Stimulated activated CD4-positive, alpha-beta T cell treated with anti-CD3 and anti-CD28 coated beads, Interleukin-15, amount 100 ng/mL, for 1 hour (primary cell): ENCODE measurements at regions not wholly inside any gene's neighbourhood (a gene's known extent, or its start where the extent isn't known, plus 50 kb on each side); places are given as distances from the start of the nearest gene placed in this dataset.

Experiments used
- DNase-seq, 2 donors: peaks; one replicate each; pipeline ENCODE4 v3.0.0-alpha.2; 2020; ENCODE audit warnings: low read depth in 1 of 2, low spot score in 1 of 2

DNA sequence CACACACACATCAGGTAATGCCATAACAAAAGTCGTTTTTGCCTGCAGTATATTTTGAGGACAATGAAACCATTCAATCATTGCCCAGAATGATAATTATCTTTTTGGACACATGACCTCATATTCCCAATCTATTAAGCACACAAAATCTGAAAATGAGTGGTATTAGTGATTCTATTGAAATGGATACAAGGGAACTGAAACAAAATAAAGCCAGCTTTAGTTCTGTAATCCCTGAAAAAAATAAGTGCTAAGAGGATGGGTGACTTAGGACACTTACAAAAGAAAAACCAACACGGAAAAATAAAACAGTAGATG lies 128.3 kb upstream of the MAF start:
- DNase-seq = no peak

DNA sequence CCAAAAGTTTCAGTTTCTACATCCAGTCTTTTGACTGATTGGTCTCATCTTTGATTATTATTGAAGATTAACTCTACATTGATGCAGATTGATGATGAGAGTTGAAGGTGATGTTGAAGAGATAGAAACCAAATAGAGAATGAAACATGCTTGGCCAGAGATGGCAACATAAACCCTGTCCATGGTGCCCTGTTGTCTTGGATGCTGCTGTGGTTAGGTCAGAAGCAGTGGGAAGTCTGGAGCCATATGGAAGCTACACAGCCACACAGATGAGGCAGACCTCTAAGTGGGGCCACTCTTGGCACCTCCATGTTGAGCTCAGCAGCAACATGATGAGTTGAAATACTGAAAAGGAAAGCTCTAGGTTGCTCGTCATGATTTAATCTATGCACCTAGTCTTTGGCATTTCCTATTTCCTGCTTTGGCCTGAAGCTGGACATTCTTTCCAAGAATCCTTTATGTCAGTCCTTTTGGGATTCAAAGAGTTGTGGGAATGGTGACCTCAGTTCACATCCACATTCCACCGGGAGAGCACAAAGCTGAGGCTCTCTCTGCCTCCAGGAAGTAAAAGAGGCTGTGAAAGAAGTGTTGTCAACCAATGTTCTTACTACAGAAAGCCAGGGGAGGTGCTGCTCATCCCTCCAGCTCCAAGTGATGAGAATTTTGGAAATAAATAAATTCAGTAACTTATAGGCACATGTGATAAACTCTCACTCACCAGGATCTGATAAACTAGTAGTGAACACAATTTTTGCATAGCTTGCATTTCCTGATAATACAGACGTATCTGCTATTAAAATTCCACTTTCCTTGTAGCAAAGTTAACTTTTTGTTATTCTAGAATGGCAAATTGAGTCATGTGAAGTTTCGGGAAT lies 127.7 kb upstream of the MAF start:
- no peak for DNase-seq

DNA sequence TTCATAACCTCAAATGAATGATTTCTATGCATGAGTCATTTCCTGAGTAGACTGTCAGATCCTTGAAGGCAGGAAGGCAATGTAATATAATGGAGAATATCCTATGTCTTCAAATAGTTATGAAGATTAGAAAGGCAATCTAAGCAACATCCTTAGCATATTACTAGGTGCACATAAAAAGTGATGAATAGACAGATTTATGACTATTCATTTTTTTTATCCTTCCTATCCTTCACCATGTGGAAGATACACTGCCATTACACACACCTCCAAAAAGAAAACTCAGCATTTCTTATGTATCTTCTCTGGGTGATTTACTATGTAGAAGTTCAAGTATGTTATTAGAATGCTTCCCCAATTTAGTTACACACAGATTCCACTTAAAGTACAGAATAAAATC lies 126.4 kb upstream of the MAF start:
- DNase-seq = no peak

DNA sequence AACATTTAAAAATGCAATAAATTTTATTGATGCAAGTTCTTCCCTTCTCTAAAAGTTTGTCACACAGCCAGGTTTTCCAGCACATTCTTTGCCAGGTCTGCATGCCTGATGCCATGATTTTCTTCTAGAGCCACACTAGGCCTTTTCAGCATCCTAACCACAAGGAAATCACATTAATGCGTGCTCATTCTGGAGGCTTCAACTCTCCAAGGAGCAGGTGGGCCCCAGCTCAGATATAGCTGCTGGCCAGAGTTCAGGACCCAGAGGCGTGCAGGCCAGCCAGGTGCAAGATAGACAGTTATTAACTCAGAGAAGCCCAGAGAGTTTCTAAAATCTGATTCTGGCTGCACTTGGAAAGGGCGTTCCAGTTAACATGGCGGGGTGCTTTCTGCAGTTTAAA lies 124.5 kb upstream of the MAF start:
- no peak for DNase-seq

DNA sequence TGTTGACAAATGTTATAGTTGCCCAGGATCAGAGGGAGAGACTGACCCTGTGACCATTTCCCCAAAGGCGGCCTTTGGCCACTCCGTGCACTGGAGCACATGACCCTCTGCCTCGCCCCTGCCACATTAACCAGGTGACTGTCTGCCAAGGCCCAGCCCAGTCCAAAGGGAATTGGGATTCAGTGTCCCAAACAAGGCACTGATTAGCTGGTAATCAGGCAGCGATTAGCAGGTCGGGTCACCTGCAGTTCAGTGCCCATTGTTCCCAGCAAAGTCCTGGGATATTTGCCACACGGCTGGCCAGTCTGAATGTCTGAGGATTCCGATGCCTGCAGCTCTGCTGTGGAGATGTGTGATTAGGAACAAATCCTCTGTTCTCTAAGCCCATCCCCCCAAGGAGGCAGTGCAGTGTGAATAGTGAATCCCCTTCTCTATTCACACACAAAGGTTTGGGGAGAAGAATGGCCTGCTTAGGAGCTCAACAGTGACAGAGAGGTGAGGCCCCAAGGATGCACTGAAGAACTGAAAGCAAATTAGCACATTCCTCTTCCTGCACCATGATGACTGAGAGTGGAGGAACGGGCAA lies 123.1 kb upstream of the MAF start:
- no peak for DNase-seq

DNA sequence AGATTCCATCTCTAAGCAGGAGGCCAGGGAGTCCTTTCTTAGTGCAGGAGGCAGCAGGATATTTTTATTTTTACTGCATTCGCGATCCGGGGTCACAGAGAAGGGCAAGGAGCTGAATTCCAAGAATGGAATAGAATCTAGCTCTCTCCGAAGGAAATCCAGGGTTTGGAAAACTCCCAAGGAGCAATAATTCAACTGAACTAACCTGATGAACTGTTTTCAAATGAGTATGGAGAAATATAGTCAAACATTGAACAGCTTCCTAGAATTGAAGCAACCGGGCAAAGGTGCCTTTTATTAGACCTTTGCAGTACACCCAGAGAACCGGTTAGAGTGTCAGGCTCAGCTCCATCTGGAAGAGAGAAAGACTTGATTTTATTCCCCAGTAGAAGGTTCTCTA lies 120.7 kb upstream of the MAF start:
- no peak for DNase-seq

DNA sequence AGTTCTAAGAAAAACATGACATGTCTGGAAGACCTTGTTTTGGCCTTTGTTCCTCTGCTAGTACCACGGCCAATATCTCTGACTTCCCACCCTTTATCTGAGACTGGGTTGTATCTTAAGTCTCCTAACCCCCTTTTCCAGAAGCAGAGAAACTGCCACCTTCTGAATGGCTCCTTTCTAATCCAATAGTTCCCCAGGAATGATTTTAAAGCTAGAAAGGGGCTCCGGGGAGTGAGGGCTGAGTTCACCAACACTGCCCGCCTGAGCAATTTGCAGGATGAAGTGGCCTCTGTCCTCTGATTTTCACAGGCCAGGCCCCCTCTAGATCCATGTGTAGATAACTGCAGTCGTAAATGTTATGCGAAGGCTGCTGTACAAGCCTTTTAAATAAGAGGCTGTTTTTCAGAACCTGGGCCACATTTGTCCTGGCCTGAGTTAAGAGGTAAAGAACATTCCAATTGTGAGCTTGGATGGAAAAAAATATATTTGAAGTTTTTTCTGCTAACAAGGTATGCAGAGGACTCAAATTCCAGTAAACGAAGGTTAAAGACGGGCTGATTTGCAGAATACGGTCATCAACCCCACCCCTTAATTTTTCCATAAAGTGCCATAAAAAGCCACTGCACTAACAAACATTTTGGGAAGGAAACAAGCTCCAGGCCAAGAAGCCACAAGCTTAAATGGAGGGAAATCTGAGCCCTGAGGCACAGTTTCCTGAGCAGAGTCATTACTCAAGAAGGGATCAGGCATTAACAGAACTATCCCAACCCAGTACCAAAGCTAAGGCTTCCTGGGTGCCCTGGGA lies 117.0 kb upstream of the MAF start:
- no peak for DNase-seq

DNA sequence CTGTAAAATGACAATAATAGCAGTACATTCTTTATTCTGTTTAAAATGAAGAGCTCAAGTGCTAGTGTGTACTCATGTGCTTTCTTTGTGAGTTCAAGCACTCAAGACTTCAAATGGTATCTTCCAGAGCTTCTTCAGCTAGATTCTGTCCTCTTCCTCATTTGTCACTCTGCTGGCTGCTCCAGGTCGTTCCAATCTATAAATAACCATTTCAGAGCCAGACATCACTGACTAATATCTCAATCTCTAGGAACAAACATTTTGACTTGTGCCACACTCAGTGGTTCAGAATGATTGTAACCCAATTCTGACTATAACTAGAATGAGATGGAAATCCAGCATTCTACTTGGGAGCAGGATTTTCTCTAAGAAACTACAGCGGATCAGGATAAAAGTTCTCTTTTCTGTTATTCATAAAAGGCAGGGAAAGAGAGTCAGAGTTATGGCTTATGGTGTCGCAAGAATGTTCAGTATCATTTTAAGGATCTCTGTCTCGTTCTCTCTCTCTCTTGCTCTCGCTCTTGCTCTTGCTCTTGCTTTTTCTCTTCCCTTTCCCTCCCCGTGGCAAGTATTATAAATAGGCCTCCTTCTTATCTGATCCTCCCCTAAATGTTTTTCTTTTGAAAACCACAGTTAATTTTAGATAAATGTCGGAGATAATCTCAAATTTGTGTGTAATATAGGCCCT lies 116.3 kb upstream of the MAF start:
- no peak for DNase-seq

DNA sequence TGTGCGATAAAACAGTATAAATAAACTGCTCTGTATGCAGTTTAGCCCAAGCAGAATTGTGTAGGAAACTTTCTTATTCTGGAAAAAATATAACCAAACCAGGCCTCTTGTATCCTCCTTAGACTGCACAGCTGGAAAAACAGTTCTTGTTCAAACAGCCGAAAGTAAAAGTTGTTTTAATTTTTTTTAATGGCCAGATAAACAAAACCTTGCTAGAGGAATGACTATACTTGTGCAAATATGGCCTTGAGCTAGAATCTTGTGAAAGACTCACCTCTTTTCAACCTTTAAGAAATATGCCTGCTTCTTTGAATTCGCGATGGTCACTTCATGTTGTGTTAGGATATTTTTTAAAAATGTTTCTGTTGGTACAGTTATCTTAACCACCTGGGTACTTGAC lies 114.5 kb upstream of the MAF start:
- no peak for DNase-seq

DNA sequence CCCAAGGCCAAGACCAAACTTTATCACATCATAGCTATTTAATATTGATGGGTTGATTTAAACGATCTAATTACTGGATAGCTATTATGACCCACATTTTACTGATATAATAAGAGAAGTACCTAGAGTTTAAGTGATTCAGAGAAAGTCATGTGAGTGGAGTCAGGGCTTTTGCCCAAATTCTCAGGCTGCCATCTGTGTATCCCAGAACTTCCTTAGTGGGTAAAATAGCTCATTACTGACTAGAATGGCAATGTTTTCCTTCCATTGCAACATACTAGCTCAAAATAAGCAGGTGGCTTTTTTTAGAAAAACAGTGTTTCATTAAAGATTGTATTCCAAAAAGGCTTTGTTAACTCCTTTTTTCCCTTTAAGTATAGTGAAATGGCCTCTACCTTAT lies 113.9 kb upstream of the MAF start:
- no peak for DNase-seq

DNA sequence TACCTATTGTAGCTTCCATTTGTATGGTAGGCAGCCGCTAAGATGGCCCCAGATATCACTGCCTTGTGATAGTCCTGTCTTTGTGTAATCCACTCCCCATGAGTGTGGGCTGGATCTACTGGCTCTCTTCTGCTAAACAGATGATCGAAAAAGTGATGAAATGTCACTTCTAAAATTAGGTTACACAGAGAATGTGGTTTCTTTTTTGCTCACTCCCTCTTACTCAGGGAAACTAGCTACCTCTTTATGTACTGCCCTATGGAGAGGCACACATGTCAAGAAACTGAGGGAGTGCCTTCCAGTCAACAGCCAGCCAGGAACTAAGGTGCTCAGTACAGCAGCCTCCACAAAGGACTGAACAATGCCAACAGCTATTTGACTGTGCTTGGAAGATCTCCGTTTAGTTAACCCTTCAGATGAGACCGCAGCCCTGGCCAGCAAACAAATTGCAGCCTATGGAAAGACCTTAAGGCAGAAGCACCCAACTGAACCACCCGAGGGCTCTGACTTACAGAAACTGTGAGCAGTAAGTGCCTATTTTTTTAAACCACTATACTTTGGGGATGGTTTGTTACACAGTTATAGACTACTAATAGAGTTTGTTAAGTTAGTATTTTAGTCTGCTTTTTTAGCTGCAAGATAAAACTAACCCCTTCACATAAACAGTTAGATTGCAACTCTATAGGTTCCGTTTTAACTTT lies 113.2 kb upstream of the MAF start:
- no peak for DNase-seq

DNA sequence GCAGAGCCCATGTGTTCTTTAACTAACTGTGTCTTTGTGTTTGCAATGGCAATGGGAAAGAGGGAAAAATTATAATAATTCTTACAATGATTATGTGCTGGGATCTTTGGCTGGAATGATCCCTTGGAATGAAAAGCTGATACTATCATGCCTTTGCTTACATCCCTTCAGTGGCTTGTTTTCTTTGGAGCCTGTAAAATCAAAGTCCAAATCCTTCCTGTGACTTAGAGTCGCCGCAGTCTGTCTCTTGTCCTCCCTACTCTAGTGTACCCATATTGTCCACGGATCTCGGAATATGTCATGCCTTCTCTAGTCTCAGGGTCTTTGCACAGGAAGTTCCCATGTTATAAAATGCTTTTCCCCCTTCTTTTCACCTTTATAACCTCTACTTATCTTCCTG lies 111.7 kb upstream of the MAF start:
- no peak for DNase-seq

DNA sequence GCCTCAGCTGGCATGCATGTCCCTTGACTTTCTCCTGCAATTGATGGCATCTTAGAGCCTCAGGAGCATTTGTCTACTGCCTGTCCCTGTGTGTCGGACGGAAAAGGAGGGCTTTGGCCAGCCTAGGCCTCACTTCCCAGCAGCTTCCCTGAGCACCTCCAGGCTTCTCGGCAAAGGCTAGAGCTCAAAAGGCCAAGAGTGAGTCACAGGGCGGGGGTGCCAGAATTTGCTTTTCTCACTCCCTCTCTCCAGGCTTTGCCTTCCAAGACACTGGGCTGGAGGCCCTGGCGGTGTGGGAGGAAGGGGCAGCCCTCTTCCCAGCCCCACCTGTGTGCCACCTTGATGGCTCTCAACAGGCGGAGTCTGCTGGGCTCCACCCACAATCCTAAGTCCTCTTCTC lies 107.3 kb upstream of the MAF start:
- no peak for DNase-seq

DNA sequence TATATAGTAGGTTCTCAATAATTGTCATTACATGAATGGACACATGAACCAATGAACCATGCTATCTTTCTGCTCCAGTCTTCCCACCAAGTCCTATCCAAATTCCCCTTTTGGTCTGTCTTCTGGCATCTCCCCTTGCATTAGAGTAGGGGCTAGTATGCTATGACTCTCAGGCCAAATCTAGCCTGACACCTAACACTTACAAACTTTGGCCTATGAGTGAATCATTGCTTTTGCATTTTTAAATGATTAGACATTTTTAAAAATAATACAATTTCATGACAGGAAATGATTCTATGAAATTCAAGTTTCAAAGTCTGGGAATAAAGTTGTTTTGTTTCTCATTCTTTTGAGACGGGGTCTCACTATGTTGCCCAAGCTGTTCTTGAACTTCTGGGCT lies 102.5 kb upstream of the MAF start:
- DNase-seq = no peak

DNA sequence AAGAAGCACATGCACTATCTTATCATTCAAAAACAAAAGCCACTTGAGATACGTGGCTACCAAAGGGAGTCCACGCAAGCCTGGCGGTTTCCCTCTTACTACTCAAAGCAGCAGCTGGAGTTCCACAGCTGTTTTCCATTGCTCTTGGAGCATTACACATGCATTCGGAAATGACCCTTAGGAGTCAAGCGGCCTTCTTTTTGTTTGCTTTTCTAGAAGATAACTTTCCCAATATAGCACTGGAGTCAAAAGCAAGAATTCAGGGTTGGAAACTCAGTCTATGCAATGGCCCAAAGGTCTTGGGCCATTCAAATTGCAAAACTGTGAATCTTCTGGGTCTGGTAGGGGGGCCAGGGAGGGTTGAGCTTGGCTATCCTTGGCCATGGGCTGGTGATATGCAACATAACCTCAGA lies 97.8 kb upstream of the MAF start:
- no peak for DNase-seq

DNA sequence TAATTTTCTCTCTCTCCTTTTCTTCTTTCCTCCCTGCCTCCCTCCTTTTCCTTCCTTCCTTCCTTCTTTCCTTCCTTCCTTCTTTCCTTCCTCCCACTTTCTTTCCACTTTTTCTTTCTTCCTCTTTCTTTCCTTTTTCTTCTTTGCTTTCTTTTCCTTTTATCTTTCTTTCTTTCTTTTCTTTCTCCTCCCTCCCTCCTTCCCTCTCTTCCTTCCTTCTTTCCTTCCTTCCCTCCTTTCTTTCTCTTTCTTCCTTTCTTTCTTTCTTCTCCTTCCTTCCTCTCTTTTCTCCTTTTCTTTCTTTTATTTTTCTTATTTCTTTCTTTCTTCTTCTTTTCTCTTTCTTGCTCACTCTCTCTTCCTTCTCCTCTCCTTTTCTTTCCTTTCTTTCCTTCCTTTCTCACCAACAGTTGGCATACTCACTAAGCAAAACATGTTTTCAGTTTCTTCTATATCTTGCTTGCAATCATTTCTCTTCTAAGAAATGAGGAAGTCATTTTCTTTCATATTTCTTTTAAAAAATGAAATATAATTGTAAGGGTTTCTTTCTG lies 97.1 kb upstream of the MAF start:
- DNase-seq = no peak

DNA sequence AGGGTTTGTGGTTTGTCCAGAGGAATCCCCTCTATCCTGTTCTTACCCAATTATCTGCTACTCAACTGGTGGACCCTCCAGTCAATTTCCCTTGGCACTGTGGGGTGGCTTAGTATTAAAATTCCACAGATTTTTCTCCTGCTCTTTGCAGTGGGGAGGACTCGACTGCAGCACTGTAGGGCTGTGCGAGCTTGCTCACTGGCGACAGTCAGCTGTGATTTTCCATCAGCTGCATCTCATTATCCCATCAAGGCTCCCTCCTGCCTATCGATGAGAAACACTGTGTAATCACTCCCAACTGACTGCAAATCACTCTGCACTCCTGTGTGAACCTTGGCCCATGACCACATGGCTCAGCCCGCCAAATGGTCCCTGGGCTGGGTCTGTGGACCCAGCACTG lies 90.5 kb upstream of the MAF start:
- DNase-seq = no peak

DNA sequence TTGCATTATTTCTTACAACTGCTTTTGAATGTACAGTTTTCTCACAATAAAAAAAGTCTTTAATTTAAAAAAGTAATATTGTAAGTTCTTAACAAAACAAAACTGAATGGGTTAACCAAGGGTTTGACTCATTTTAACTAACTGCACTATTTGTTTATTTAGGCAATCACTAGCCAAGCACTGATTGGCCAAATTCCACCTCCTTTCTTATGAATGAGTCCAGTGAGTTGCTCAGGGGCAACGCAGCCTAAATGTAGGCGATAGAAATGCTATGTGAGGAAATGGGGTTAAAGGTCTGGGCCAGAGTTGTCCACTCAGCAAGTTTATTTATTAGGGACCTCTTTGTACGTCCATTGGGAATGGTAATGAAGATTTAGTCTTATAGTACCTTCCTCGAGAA lies 89.6 kb upstream of the MAF start:
- DNase-seq = no peak

DNA sequence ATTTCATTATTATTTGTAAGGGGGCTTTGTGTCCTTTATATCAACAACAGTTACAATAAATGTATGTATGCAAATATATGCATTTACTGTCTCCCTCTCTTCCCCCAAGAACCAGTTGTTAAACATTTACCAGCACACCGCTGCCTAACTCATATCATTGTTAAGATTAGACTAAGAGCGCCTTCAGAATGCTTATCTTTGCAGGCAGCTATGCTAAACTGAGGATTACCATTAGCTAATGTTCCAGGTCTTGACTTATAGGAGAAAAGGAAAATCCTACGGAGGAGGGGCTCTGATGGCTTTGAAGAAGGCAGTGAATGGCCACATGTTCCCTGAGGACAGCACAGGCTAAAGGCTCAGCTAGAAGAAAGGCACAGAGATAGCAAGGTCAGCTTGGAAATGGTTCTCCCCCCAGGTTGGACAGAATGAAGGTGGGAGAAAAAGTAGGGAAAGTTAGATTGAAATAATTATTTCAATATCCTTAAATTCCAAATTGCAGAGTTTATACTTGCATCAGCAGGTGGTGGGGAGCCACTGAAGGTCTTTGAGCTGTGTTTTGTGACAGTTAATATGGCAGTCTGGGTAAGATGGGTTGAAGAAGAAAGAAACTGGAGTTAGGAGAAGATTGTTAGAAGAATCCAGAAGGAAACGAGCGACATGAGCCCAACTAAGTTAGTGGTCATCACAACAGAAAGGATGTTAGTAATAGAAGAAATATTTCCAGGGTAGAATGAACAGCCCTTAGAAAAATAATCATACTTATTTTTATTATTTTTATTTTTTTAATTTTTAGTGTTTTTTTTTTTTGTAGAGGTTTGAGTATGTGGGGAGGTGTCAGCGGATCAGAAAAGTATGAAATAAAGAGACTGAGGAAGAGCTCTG lies 87.0 kb upstream of the MAF start:
- DNase-seq = no peak

DNA sequence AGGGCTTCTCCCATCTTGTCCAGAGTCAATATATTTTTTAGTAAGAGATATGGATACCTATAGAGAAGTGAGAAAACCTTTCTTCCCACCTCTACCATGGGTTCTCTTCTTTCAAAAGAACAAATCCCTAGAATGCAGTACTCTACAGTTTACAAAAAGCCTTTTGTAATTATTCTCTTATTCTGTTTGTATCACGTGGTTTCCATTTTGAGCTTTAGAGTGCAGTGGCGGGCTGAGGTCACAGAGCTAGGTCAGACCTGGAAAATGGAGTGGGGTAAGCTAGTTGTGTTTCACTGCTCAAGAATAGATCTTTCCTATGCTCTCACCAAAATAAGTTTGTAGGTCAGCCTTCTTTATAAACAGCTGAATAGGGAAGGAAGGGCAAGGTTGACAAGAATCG lies 85.3 kb upstream of the MAF start:
- DNase-seq = no peak
